Neutrophil (primary cell): ENCODE measurements at regions not wholly inside any gene's neighbourhood (a gene's known extent, or its start where the extent isn't known, plus 50 kb on each side); places are given as distances from the start of the nearest gene placed in this dataset.
"Not testable (repeated sequence)": the region's sequence is repeated elsewhere in the genome, so short reads cannot be mapped to it uniquely, and the experiment has no call there.

Experiments used
- H3K27ac ChIP-seq: fragments of 200-600 bp; sonication (generic); 2 replicates; pipeline ENCODE4 v1.5.1; 2016; ENCODE audit warnings: mild to moderate bottlenecking, moderate library complexity
- H3K27me3 ChIP-seq: fragments of 200-600 bp; sonication (generic); 2 replicates; pipeline ENCODE4 v1.6.0; 2016; ENCODE audit warnings: mild to moderate bottlenecking
- H3K36me3 ChIP-seq: fragments of 200-600 bp; sonication (generic); 2 replicates; pipeline ENCODE4 v1.5.1; 2017
- H3K4me1 ChIP-seq, 2 experiments: fragments of 200-600 bp in 1 of 2; sonication (generic) in 1 of 2; 1 replicate in 1 of 2; 2 replicates in 1 of 2; pipeline versions ENCODE4 v1.5.1 to v1.6.1; 2013 to 2016; ENCODE audit warnings: low read depth in 1 of 2, low read length in 1 of 2, mild to moderate bottlenecking in 1 of 2, moderate library complexity in 1 of 2; ENCODE audit not compliant: control insufficient read depth in 1 of 2, insufficient read depth in 1 of 2
- H3K4me3 ChIP-seq, 2 experiments: fragments of 200-600 bp in 1 of 2; sonication (generic) in 1 of 2; 1 replicate in 1 of 2; 2 replicates in 1 of 2; pipeline ENCODE4 v1.5.1; 2013 to 2016; ENCODE audit warnings: low read depth in 1 of 2, low read length in 1 of 2, mild to moderate bottlenecking in 1 of 2, moderate library complexity in 1 of 2
- H3K9me3 ChIP-seq: fragments of 200-600 bp; sonication (generic); 2 replicates; pipeline ENCODE4 v1.5.1; 2016

DNA sequence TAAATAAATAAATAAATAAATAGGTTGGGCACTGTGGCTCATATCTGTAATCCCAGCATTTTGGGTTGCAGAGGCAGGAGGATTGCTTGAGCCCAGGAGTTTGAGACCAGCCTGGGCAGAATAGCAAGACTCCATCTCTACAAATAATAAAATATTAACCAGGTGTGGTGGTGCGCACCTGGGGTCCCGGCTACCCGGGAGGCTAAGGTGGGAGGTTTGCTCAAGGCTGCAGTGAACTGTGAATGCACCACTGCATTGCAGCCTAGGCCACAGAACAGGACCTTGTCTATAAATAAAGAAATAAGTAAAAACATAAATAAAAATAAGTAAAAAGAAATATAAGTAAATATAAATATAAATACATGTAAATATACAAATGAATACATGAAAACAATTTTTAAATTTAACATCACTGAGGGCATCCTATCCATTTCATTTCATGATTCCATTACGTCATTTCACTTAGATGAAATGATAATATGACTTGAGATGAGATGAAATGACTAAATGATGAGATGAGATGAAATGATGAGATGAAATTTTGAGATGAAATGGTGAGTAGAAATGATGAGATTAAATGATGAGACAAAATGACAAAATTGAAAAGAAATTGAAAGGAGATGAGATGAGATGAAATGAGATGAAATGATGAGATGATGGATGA lies 233.4 kb downstream of the GOLGA6L6 start:
- H3K27ac ChIP-seq, H3K36me3 ChIP-seq, H3K9me3 ChIP-seq: not testable (repeated sequence)

DNA sequence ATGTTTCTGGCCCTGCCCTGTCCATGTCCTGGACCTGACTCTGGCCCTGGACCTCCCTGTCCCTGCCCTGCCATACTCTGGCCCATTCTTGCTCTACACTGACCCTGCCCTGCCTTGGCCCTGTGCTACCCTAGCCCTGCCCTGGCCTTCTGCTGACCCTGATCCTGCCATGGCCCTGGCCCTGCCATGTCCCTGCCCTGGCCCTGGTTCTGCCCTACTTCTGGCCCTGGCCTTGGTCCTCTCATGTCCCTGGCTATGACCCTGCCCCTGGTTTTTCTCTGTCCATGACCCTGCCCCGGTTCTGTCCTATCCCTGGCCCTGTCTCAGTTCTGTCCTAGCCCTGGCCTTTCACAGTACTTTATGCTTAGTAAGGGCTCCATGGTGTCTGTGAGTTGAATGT lies 234.5 kb downstream of the GOLGA6L6 start:
- not testable (repeated sequence) for H3K27me3 ChIP-seq, H3K27ac ChIP-seq, H3K36me3 ChIP-seq, H3K4me3 ChIP-seq, H3K4me1 ChIP-seq, H3K9me3 ChIP-seq

More for the DNA sequence above, 233.4 kb downstream of the GOLGA6L6 start:
- not testable (repeated sequence) for H3K4me3 ChIP-seq, H3K4me1 ChIP-seq, H3K27me3 ChIP-seq

GRCh38 chr15:20306497-20307106 lies 235.0 kb downstream of the GOLGA6L6 start:
- H3K27me3 ChIP-seq, H3K36me3 ChIP-seq, H3K9me3 ChIP-seq: not testable (repeated sequence)

DNA sequence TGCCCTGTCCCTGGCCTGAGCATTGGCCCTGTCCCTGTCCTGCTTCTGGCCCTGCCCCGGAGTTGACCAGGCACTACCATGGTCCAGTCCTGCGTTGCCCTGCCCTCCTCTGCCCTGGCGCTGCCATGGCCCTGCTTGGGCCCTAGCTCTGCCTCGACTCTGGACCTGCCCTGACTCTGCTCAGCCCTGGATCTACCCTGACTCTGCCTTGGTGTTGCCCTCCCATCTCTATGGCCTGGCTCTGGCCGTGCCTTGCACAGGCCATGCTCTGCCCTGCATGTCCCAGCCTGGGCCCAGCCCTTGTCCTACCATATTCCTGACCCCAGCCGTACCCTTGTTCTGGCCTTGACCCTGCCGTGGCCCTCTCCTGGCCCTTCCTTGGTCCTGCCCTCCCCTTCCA lies 235.7 kb downstream of the GOLGA6L6 start:
- H3K36me3 ChIP-seq, H3K9me3 ChIP-seq, H3K4me1 ChIP-seq, H3K4me3 ChIP-seq, H3K27ac ChIP-seq, H3K27me3 ChIP-seq: not testable (repeated sequence)

More at GRCh38 chr15:20306497-20307106, 235.0 kb downstream of the GOLGA6L6 start:
- H3K4me1 ChIP-seq, H3K27ac ChIP-seq, H3K4me3 ChIP-seq: not testable (repeated sequence)

- not testable (repeated sequence) for H3K4me3 ChIP-seq, H3K27ac ChIP-seq, H3K4me1 ChIP-seq, H3K27me3 ChIP-seq, H3K36me3 ChIP-seq, H3K9me3 ChIP-seq
Measured at GRCh38 chr15:20305015-20305465, 236.6 kb downstream of the GOLGA6L6 start.

- not testable (repeated sequence) for H3K4me1 ChIP-seq, H3K9me3 ChIP-seq, H3K36me3 ChIP-seq, H3K27me3 ChIP-seq, H3K27ac ChIP-seq, H3K4me3 ChIP-seq
Measured at GRCh38 chr15:20304282-20305014, 237.2 kb downstream of the GOLGA6L6 start.

- not testable (repeated sequence) for H3K9me3 ChIP-seq, H3K4me3 ChIP-seq, H3K27ac ChIP-seq, H3K4me1 ChIP-seq, H3K27me3 ChIP-seq, H3K36me3 ChIP-seq
Measured at GRCh38 chr15:20303248-20304171, 238.1 kb downstream of the GOLGA6L6 start.

DNA sequence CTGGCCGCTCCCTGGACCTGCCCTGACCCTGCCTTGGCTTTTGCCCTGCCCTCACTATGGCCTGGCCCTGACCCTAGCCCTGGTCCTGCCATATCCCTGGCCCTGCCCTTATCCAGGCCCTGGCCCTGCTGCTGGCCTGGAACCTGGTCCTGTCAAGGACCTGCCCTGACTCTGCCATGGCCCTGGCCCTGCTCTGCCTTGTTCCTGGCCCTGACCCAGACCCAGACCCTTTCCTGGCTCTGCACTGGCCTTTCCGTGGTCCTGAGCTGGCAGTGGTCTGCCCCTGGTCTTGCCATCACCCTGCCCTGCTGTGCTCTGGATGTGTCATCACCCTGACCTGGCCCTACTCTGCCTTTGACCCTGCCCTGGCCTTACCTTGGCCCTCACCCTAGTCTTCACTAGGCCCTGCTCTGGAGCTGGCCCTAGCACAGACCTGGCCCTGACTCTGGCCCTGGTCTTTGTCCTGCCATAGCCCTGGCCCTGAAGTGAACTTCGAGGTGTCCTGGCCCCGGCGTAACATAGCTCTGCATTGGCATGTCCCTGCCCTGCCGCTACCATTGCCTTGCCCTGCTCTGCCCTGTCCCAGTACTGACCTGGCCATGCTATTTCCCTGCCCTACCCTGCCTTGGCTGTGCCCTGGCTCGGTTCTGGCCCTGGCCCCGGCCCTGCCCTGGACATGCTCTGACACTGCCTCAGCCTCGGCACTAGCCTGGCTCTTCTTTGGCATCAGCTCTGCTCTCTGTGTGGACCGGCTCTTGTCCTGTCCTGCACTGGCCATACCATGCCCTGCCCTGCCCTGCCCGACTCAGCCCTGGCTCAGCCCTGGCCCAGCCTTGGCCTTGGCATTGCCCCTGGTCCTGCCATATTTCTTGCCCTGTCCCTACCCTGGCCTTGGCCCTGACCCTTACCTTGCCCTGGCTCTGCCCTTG lies 239.2 kb downstream of the GOLGA6L6 start:
- not testable (repeated sequence) for H3K36me3 ChIP-seq, H3K27ac ChIP-seq, H3K9me3 ChIP-seq, H3K27me3 ChIP-seq, H3K4me3 ChIP-seq, H3K4me1 ChIP-seq

GRCh38 chr15:20301471-20302081 lies 240.0 kb downstream of the GOLGA6L6 start:
- not testable (repeated sequence) for H3K36me3 ChIP-seq, H3K4me3 ChIP-seq, H3K27me3 ChIP-seq, H3K27ac ChIP-seq, H3K9me3 ChIP-seq, H3K4me1 ChIP-seq

DNA sequence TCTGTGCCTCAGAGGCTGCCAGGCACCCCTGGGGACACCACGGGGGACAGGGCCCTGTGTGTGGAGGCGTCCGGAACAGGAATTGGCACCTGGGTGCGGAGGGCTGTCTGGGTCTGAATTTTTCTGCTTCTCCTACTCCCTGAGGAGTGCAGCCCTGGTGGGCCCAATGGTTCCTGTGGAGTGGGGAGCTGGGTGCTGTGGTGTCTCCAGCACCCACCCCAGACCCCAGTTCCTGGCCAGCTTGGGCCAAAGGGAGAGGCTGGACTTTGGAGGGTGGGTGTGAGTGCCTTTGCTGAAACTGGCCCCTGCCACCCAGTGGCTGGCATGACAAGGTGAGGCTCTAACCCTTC lies 240.6 kb downstream of the GOLGA6L6 start:
- not testable (repeated sequence) for H3K36me3 ChIP-seq, H3K27ac ChIP-seq, H3K9me3 ChIP-seq, H3K4me1 ChIP-seq, H3K27me3 ChIP-seq, H3K4me3 ChIP-seq

GRCh38 chr15:20300351-20301040 lies 241.1 kb downstream of the GOLGA6L6 start:
- H3K9me3 ChIP-seq, H3K27ac ChIP-seq, H3K4me1 ChIP-seq, H3K27me3 ChIP-seq, H3K36me3 ChIP-seq, H3K4me3 ChIP-seq: not testable (repeated sequence)

DNA sequence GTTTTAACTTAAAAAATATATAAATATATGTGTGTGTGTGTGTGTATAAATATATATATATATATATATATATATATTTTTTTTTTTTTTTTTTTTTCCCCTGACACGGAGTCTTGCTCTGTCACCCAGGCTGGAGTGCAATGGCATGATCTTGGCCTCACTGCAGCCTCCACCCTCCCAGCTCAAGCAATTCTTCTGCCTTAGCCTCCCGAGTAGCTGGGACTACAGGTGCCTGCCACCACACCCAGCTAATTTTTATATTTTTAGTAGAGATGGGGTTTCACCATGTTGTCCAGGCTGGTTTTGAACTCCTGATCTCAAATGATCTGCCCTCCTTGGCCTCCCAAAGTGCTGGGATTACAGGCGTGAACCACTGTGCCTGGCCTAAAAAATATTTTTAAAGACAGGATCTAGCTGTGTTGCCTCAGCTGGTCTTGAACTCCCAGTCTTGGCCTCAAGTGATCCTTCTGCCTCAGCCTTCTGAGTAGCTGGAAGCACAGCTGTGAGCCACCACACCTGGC lies 243.9 kb downstream of the GOLGA6L6 start:
- not testable (repeated sequence) for H3K27me3 ChIP-seq, H3K4me3 ChIP-seq, H3K4me1 ChIP-seq, H3K27ac ChIP-seq, H3K36me3 ChIP-seq, H3K9me3 ChIP-seq
